HG03060 (cell line): ENCODE measurements at regions not wholly inside any gene's neighbourhood (a gene's known extent, or its start where the extent isn't known, plus 50 kb on each side); places are given as distances from the start of the nearest gene placed in this dataset.
"Not testable (repeated sequence)": the region's sequence is repeated elsewhere in the genome, so short reads cannot be mapped to it uniquely, and the experiment has no call there.

Experiments used
- ATAC-seq: cut with Tn5 transposase; IDR thresholded peaks from one replicate; pipeline ENCODE4 v1.9.1; 2021; ENCODE audit warnings: low read depth, moderate number of reproducible peaks; ENCODE audit not compliant: unreplicated experiment

DNA sequence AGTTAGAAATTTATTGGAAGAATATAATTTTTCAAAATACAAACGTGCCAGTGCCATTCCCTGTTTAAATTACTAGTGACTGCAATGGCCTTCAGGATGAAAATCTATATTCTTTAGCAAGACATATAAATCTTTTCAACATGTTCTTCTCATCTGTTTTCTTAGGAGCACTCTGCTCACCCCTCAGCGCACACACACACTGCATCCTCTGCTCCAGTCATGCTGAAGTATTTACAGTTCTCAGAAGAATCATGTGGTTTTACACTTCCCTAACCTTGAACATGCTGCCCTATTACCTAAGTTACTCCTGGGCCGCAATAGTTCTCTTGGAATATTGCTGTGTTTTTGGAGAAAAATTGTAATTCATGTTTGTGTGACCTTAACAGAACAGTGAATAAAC lies 820.6 kb downstream of the CDH8 start:
- ATAC-seq: no peak

DNA sequence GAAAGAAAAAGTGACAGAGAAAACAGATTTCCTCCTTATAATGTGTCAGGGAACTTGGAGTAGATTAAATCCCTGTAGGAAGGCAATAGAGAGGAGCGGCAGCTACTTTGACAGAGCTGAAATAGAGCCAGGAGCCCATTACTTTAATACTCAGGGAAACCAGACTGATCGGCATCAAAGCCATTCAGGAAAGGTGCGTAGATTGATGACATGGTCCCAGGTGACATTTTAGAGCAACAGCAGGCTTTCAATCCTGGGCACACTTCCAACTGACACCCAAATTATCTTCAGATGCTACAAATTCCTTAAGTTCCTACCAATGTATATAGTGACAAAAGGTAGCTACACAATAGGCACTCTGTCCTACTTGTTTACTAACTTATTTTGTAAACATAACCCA lies 821.5 kb downstream of the CDH8 start:
- ATAC-seq: no peak

DNA sequence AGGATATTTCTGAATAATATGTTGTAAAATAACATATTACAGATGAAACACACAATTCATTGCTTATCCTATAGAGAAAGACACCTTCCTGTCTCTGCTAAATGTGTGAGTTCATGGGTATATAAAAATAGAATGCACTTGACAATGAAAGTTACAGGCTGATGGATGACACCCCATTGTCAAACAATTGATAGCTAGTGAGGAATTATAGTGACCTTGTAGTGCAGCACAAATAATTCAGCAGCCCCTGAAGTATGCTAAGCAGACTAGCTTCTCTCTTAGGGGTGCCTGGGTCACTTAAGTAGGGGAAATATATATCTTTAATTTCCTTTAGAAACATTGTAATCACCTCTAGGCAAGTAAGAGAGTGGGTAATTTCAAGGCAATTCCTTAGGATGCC lies 826.2 kb downstream of the CDH8 start:
- no peak for ATAC-seq

DNA sequence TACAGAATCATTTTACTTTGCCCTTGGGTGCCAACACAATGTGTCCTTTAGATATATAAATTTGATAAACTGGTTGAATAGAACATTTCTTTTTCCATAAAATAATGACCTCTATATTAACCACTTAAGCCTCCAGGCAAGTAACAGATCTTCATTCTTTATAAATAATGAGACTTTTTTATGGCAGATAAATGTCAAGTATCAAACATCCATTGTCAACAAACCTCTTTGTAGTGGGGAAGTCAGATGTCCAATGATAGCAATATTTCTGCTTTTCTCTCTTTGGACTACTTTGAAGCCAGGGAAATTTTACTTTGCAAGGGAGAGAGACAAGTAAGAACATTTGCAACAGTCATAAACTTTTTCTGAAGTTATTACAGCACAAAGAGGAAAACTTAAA lies 841.2 kb downstream of the CDH8 start:
- ATAC-seq: no peak

DNA sequence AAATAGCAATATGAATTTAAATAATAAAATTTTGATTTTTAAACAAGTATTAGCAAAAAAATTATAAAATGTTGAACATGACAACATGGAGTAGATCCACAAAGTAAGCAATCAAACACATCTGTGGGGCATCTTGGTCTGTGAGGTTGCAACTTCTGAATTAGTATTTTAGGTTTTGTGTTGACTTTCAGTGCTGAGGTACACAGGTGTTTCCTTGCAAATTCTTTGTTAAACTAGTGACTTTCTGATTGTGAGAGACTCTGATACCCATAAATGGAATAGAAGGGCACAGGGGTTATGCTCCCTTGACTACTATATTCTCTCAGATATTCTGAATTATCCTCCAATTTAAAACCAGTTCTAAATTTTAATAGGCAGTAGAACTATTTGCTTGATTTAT lies 841.7 kb downstream of the CDH8 start:
- ATAC-seq: no peak

DNA sequence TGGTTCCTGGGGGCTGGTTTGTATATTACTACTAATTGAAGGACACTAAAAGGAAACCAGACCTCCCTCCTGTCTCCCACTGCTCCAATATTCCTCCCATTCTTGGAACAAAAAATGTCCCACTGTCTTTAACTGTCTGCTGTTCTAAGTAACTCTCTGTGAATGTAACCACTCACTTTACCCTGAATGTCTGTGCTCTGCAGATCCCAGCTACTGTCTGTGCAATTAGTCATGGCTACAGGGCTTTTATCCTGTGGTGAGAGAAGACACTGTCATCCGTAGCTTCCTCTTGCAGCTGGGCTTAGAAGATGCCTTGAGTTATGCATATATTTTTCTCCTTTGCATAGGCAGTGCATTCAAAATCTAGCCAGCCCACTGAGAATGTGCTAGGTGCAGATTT lies 853.8 kb downstream of the CDH8 start:
- ATAC-seq: no peak

DNA sequence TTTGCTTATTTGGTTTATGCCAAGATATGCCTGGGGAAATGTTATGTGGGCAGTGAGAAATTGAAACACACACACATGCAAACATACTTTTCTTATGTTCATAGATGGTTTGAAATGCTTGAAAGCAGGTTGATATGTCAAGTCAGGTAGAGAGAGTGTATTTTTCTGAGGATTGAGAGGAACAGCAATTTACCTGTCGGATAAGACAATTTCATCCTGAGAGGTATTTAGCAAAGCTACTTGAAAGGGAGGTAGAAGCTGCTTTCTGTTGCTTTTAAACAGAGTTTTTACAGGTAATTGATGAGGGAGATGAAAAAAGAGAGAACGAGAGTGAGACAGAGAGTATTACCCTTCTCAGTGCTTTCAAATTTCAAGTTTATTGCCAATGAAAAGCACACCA lies 854.3 kb downstream of the CDH8 start:
- no peak for ATAC-seq

DNA sequence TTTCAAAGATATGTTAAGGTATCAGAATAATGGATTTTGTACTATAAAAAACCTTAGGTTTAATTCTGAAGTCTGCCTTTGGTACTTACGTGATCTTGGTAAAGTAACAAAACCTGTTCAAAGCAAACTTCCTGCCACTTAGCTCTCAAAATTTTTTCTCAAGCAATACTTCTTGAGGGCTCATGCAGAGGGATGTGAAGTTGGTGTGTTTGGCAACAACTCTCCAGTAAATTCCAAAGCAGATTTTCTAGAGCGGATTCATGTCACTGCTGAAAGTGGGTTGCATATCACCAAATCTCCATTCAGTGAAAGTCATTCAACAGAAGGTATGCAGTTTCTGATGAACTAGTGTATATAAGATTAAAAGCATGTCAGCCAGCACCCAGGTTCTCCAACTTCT lies 856.7 kb downstream of the CDH8 start:
- ATAC-seq: no peak

DNA sequence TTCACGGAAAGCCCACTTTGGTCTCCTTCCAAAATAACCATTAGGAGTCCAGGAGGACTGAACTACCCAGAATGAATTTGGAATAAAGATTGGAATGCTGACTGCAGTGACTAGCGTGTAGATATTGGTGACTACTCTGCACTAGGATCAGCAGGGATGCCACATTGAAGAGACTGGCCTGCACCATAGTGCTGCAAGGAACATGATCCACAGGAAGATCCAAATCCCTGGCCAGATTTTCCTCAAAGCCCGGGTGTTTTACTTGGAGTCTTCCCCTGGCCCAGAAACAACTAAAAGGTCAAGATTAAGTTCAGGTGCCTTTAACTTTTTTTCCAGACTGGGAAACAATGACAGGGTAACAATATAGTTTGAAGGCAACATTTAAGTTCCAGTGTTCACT lies 870.4 kb downstream of the CDH8 start:
- ATAC-seq: no peak

DNA sequence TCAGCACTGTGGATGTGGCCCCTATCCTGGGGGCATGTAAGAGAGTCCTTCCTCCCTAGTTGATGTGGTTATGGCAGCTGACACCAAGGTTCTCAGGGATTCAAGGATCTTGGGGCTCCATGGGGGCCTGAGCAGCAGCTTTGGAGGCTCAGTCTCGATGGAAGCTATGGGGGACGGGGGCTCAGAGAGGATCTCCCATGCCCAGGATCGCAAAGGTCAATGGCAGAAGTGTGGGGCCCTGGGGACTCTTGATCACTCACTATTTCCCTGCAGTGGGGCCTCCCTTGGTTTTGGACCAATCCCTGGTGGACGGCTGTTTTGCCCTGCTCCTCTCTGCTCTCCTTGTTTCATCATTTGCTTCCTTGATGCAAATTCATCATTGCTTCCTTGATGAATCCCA lies 885.9 kb downstream of the CDH8 start:
- no peak for ATAC-seq

DNA sequence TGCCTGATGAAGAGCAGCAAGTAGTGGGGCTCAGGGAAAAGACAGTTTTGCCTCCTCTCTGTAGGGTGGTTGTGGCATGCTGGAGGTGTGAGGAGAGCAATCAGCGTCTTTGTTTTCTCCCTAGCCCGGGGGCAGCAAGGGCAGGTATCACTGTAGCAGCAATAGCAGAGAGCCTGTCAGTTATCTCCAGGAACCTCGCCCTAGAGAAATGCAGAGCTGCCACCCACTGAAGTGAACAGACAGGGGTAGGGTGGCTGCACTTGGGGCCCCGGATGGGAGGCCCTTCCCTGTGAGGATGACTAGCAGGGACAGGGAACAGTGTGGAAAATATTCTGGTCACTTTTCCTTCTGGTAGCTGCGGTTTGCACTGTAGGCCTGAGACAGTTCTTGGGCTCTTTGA lies 886.5 kb downstream of the CDH8 start:
- ATAC-seq: no peak

DNA sequence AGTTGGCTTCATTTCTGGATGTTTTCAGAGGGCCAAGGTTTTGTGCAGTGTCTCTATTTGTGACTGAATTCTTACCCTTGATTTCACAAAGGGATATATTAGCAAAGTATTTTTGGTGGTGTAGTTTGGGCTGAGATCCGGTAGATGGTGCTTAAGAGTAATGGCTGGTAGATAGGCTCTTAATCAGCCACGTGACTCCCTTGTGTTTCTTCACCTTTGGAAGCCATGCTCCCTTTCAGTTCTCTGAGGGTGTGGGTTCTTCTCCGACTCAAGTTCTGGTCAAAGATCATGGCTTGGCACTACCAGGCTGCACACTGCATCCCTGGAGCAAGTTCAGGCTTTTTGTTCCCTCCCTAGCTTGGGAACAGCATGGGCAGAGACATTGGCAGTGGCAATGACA lies 887.3 kb downstream of the CDH8 start:
- ATAC-seq: no peak

DNA sequence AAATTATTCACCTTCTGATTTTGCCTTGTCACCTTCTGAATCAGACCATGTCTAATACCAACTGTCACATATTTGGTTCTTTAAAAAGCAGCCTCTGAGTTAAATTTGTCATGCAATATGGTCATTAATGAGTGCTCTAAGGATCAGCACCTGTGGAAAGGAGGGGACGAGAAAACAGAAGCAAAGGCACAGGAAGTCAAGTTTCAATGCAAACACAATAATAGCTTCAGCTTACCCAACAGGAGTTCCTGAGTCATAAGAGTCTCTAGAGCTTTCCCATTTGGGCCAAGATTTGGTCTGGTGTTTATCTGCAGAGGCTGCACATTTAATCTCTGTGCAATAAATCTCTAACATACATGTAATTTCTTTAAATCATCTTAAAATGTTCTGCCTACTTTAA lies 889.8 kb downstream of the CDH8 start:
- ATAC-seq: no peak

DNA sequence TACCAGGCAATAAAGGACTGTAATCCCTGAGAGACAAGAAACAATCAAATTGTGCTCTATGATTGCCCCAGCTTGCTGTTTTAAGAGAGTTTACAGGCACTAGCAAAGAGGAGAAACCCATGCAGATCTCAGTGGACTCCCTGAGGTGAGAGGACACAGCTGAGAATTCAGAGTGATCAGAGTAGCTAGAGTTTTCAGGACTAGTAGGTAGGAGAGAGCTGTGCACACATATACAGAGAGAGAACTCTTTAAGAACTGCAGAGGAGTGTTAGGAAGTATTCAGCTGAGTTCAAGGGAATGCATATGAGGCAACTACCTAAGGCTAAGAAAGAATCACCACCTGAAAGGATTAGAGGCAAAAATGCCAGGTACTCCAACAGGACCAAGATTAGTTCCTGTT lies 904.8 kb downstream of the CDH8 start:
- no peak for ATAC-seq

DNA sequence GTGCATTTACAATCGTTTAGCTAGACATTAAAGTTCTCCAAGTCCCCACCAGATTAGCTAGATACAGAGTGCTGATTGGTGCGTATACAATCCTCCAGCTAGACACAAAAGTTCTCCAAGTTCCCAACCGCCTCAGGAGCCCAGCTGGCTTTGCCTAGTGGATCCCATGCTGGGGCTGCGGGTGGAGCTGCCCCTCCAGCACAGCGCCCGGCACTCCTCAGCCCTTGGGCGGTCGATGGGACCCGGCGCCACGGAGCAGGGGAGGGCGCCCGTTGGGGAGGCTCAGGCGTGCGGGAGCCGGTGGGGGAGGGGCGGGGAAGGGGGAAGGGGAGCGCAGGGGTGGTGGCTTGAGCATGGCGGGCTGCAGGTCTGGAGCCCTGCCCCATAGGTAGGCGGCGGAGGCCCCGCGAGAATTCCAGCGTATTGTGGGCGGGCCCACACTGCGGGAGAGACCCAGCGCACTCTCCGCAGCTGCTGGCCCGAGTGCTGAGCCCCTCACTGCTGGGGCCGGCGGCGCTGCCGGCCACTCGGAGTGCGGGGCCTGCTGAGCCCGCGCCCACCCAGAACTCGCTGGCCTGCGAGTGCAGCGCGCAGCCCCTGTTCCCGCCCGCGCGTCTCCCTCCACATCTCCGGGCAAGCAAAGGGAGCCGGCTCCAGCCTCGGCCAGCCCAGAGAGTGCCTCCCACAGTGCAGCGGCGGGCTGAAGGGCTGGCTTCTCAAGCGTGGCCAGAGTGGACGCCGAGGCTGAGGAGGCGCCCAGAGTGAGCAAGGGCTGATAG lies 907.5 kb downstream of the CDH8 start:
- ATAC-seq: no peak

DNA sequence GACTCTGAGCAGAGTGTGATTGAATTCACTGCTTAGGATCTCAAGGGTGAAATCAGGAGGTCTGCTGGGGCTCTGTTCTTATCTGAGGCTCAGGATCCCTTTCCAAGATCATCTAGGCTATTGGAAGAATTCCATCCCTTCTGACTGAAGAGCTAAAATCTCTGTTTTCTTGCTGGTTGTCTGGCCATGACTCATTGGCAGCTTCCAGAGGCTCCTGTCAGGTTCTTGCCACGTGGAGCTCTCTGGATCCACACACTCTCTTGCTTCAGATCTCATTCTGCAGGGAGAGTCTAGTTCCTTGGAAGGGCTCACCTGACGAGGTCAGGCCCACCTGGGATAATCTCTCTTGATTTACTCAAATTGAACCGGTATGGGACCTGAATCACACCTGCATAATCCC lies 930.7 kb downstream of the CDH8 start:
- ATAC-seq: no peak

DNA sequence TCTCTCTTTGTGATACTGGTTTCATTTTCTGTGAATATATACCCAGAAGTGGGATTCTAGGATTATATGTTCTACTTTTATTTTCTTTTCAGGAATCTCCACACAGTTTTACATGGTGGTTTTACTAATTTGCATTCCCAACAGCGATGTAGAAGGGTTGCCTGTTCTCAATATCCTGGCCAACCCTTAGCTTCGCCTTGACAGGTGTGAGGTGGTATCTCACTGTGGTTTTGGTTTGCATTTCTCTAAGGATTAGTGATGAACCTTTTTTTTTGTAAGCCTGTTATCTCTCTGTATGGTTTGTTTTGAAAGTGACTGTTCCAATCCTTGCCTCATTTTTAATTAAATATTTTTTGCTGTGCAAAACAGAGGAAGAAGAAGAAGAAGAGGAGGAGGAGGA lies 937.7 kb downstream of the CDH8 start:
- ATAC-seq: no peak

DNA sequence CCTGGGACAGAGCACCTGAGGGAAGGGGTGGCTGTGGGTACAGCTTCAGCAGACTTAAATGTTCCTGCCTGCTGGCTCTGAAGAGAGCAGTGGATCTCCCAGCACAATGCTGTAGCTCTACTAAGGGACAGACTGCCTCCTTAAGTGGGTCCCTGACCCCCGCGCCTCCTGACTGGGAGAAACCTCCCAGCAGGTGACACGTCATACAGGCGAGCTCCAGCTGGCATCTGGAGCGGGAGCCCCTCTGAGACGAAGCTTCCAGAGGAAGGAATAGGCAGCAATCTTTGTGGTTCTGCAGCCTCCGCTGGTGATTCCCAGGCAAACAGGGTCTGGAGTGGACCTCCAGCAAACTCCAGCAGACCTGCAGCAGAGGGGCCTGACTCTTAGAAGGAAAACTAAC lies 944.9 kb downstream of the CDH8 start:
- not testable (repeated sequence) for ATAC-seq

DNA sequence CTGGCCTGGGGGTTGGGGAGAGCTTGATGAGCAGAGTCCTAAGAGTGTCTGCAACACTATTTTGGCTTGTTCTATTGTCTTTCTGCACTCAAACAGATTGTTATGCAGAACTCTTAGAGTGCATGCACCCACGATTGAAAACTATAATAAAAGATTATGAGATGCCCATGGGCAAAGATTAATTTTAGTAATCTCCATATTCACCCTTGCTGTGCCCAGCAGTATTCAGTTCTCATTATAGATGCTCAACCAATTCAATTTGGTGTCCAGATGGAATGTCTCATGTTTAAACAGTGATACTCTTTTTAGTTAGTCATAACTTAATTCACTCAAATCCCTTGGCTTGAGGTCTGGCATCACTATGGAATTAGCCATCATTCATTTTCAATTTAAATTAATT lies 952.5 kb downstream of the CDH8 start:
- ATAC-seq: no peak

DNA sequence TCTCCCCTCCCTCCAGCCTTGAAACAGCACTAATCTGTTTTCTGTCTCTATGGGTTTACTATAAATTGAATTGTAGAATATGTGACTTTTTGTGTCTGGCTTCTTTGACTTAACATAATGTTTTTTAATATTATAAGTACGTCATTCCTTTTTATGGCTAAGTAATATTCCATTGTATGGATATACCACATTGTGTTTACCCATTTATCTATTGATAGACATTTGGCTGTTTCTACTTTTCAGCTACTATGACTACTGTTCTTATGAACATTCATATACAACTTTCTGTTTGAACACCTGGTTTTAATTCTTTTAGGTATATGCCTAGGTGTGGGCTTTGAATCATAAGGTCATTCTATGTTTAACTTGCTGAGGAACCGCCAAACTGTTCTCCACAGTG lies 961.9 kb downstream of the CDH8 start:
- ATAC-seq: no peak

DNA sequence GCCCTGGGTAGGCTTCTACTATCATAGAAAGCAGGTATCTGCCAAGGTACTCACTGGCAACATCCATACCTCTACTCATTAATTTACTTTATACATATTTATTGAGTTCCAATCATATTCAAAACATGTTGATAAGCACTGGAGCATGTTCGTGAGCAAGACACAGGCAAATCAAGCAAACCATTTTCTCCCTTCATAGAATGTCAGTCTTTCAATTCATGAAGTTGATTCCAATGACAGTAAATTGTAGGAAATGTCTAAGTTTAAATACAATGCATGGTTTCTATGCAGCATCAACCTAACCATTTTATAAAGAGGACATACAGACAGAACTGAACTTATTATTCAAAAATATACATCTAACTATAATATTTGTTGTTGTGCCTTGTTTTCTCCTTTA lies 978.6 kb downstream of the CDH8 start:
- ATAC-seq: no peak

DNA sequence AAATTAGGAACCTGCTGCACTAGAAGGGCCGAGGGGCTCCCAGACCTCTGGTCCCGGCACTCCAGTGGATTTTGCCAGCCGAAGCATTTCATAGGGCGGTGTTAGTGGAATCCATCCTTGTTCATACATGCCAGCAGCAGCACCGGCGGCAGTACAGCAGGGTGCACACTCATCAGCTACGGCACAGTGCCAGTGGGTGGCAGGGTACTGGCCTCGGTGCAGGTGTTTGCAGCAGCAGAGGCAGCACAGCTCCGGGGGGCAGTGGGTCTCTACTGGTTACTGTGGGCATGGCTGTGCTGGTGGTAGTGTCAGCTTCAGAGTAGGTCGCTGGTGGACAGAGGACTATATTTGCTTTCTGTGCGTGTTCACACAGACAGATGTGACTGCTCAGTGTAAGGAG lies 985.7 kb downstream of the CDH8 start:
- no peak for ATAC-seq

DNA sequence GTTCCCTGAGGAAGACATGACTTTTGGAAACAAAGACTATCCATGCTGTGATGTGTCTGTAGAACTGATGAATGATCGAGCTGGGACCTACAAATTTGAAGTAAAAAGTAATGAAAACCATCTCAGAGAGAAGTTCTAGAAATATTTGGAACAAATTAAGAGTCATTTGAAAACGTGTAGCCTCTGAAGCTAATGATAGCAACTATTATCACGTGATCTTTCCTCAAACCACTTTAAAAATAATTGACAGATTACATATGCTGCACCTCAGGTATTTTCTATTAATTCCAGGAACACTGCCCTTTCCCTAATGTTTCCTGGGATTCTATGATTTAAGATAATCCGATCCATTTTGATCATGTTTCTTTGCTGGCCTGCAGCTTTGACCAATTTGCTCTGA lies 990.3 kb downstream of the CDH8 start:
- no peak for ATAC-seq
